CD14-positive monocyte (primary cell): ENCODE measurements at regions not wholly inside any gene's neighbourhood (a gene's known extent, or its start where the extent isn't known, plus 50 kb on each side); places are given as distances from the start of the nearest gene placed in this dataset.

ENCODE experiments used
- DNase-seq, 3 donors: peaks; one replicate each; pipeline ENCODE4 v3.0.0-alpha.2; 2011 to 2022
- H2AFZ ChIP-seq: 2 replicates; pipeline ENCODE4 v1.6.0; 2012; ENCODE audit warnings: mild to moderate bottlenecking, low read depth, low read length, inconsistent platforms; ENCODE audit not compliant: insufficient read depth, poor library complexity, severe bottlenecking
- H3K27ac ChIP-seq, 2 donors: 1 replicate in 1 of 2; 2 replicates in 1 of 2; pipeline ENCODE4 v1.5.1; 2012 to 2013; ENCODE audit warnings: low read length in 2 of 2, control low read depth in 1 of 2, inconsistent platforms in 1 of 2, low read depth in 1 of 2, mild to moderate bottlenecking in 1 of 2
- H3K27me3 ChIP-seq, 2 donors: one replicate each; pipeline versions ENCODE4 v1.6.0 to v1.6.1; 2011 to 2013; ENCODE audit warnings: low read length in 2 of 2; ENCODE audit not compliant: control insufficient read depth in 2 of 2, insufficient read depth in 2 of 2
- H3K36me3 ChIP-seq, 2 donors: replicated peaks in 1 of 2; 1 replicate in 1 of 2; 2 replicates in 1 of 2; pipeline versions ENCODE4 v1.5.1 to v1.6.1; 2012 to 2013; ENCODE audit warnings: low read length in 2 of 2, control low read depth in 1 of 2, inconsistent platforms in 1 of 2, mild to moderate bottlenecking in 1 of 2; ENCODE audit not compliant: insufficient read depth in 2 of 2, control insufficient read depth in 1 of 2
- H3K4me1 ChIP-seq, 2 donors: 1 replicate in 1 of 2; 2 replicates in 1 of 2; pipeline versions ENCODE4 v1.5.1 to v1.6.1; 2012 to 2013; ENCODE audit warnings: low read length in 2 of 2, control low read depth in 1 of 2, inconsistent platforms in 1 of 2, mild to moderate bottlenecking in 1 of 2, moderate library complexity in 1 of 2; ENCODE audit not compliant: insufficient read depth in 2 of 2, control insufficient read depth in 1 of 2
- H3K4me2 ChIP-seq: replicated peaks from 2 replicates; pipeline ENCODE3; 2012; ENCODE audit warnings: low read length, moderate library complexity, mild to moderate bottlenecking; ENCODE audit not compliant: poor library complexity, severe bottlenecking; ENCODE audit errors: extremely low read depth
- H3K4me3 ChIP-seq, 3 experiments: fragments of 200-600 bp in 1 of 3; sonication (generic) in 1 of 3; replicated peaks in 1 of 3; 1 replicate in 2 of 3; 2 replicates in 1 of 3; pipeline ENCODE4 v1.5.1; 2011 to 2013; ENCODE audit warnings: low read length in 3 of 3, mild to moderate bottlenecking in 3 of 3, control low read depth in 2 of 3, low read depth in 2 of 3, inconsistent platforms in 1 of 3, moderate library complexity in 1 of 3
- H3K79me2 ChIP-seq: 2 replicates; pipeline ENCODE4 v1.6.0; 2012; ENCODE audit warnings: mild to moderate bottlenecking, control low read depth, inconsistent platforms, low read length, moderate library complexity; ENCODE audit not compliant: insufficient read depth
- H3K9ac ChIP-seq: 2 replicates; pipeline ENCODE4 v1.6.0; 2017; ENCODE audit warnings: low read length, mild to moderate bottlenecking; ENCODE audit not compliant: insufficient read depth, poor library complexity, severe bottlenecking
- H3K9me3 ChIP-seq, 2 donors: replicated peaks in 1 of 2; 1 replicate in 1 of 2; 2 replicates in 1 of 2; pipeline versions ENCODE4 v1.5.1 to v1.6.1; 2012 to 2013; ENCODE audit warnings: low read length in 2 of 2, control low read depth in 1 of 2; ENCODE audit not compliant: control insufficient read depth in 1 of 2, insufficient read depth in 1 of 2
- H4K20me1 ChIP-seq: 2 replicates; pipeline ENCODE4 v1.6.0; 2012; ENCODE audit warnings: mild to moderate bottlenecking, low read length, control low read depth, moderate library complexity; ENCODE audit not compliant: insufficient read depth
- H3K27ac Mint-ChIP-seq, 7 donors: one replicate each; pipeline ENCODE4 v1.8.0; 2020; ENCODE audit warnings: mild to moderate bottlenecking in 7 of 7, mixed read lengths in 7 of 7, moderate library complexity in 6 of 7, inconsistent platforms in 2 of 7
- H3K27me3 Mint-ChIP-seq, 3 donors: one replicate each; pipeline ENCODE4 v1.8.0; 2021 to 2022; ENCODE audit warnings: low read depth in 3 of 3, mild to moderate bottlenecking in 3 of 3, mixed read lengths in 3 of 3, moderate library complexity in 3 of 3, inconsistent platforms in 1 of 3
- H3K36me3 Mint-ChIP-seq, 2 donors: one replicate each; pipeline ENCODE4 v1.8.0; 2020; ENCODE audit warnings: mixed read lengths in 2 of 2, inconsistent platforms in 1 of 2, mild to moderate bottlenecking in 1 of 2
- H3K4me1 Mint-ChIP-seq: one replicate; pipeline ENCODE4 v1.8.0; 2020; ENCODE audit warnings: mild to moderate bottlenecking, mixed read lengths
- H3K4me3 Mint-ChIP-seq, 2 donors: one replicate each; pipeline ENCODE4 v1.8.0; 2020; ENCODE audit warnings: mild to moderate bottlenecking in 2 of 2, mixed read lengths in 2 of 2, moderate library complexity in 1 of 2
- H3K9me3 Mint-ChIP-seq, 7 donors: one replicate each; pipeline ENCODE4 v1.8.0; 2020 to 2022; ENCODE audit warnings: mixed read lengths in 7 of 7, mild to moderate bottlenecking in 6 of 7, moderate library complexity in 6 of 7, inconsistent platforms in 2 of 7
- CTCF ChIP-seq: fragments of 200-600 bp; IDR thresholded peaks from one replicate; pipeline ENCODE4 v1.8.0; 2022; ENCODE audit warnings: antibody characterized with exemption, mild to moderate bottlenecking
- WGBS: methylation state at CpG from one replicate; pipeline ENCODE4 v1.1.5; 2013; ENCODE audit warnings: missing lambda C conversion rate; ENCODE audit not compliant: insufficient coverage; 5-methylcytosine and 5-hydroxymethylcytosine counted together
- intact Hi-C, 2 donors: fragments of 100-400 bp; cut with micrococcal nuclease; formaldehyde crosslinking; loops; one replicate each; pipeline versions ENCODE4 v1.15.0 to v1.15.1; 2023

GRCh38 chr6:133046576-133046975 is 194.6 kb upstream of the EYA4 start:
- no peak overlapping the region for H2AFZ ChIP-seq
- no CpG with 5 or more reads among the region's 3 CpGs for WGBS
- H3K4me3 Mint-ChIP-seq = no peak overlapping the region

GRCh38 chr6:133047065-133047665 is 194.0 kb upstream of the EYA4 start:
- no peaks in the 10 kb centered on the region for H4K20me1 ChIP-seq
- H3K27ac Mint-ChIP-seq = no peak overlapping the region
- no peak for DNase-seq
- no peak overlapping the region for H3K9ac ChIP-seq
- no peak overlapping the region for H2AFZ ChIP-seq
- no peaks in the 10 kb centered on the region for H3K4me1 ChIP-seq
- H3K9me3 ChIP-seq = no peaks in the 10 kb centered on the region
- WGBS = no CpG with 5 or more reads among the region's 5 CpGs
- no peaks in the 10 kb centered on the region for H3K9me3 Mint-ChIP-seq
- H3K36me3 Mint-ChIP-seq = no peaks in the 10 kb centered on the region
- no peaks in the 10 kb centered on the region for H3K79me2 ChIP-seq
- intact Hi-C loops = no loop called here
- H3K27ac ChIP-seq = no peak overlapping the region
- H3K4me3 ChIP-seq = no peak overlapping the region
- no peak overlapping the region for H3K4me2 ChIP-seq
- H3K27me3 Mint-ChIP-seq = peaks cover 0 to 1% (median 0%) of the 10 kb centered on the region in 3 donors
- TF ChIP-seq CTCF = no peak
- H3K4me1 Mint-ChIP-seq = no peaks in the 10 kb centered on the region
- H3K36me3 ChIP-seq = no peaks in the 10 kb centered on the region
- no peaks in the 10 kb centered on the region for H3K27me3 ChIP-seq
- no peak overlapping the region for H3K4me3 Mint-ChIP-seq

More at GRCh38 chr6:133046576-133046975, 194.6 kb upstream of the EYA4 start:
- Mint-ChIP-seq H3K27me3 (peaks cover 0 to 1% (median 0%) of the 10 kb centered on the region in 3 donors), H3K9me3 (no peaks in the 10 kb centered on the region), H3K27ac (no peak overlapping the region), H3K4me1 (no peaks in the 10 kb centered on the region), H3K36me3 (no peaks in the 10 kb centered on the region)
- Histone ChIP-seq H3K79me2 (no peaks in the 10 kb centered on the region), H3K9me3 (no peaks in the 10 kb centered on the region), H3K4me1 (no peaks in the 10 kb centered on the region), H3K9ac (no peak overlapping the region), H3K4me3 (no peak overlapping the region), H4K20me1 (no peaks in the 10 kb centered on the region), H3K4me2 (no peak overlapping the region), H3K36me3 (no peaks in the 10 kb centered on the region), H3K27me3 (no peaks in the 10 kb centered on the region), H3K27ac (no peak overlapping the region)
- DNase-seq = no peak
- intact Hi-C loops = no loop called here
- no peak for TF ChIP-seq CTCF
